GM06990 (cell line): ENCODE measurements at regions not wholly inside any gene's neighbourhood (a gene's known extent, or its start where the extent isn't known, plus 50 kb on each side); places are given as distances from the start of the nearest gene placed in this dataset.

Experiments
- DNase-seq: peaks from one replicate; pipeline ENCODE4 v3.0.0-alpha.2; 2011; ENCODE audit not compliant: insufficient read length; ENCODE audit errors: extremely low read depth
- H3K27me3 ChIP-seq: replicated peaks from 2 replicates; pipeline ENCODE4 v1.6.0; 2011; ENCODE audit warnings: low read length; ENCODE audit not compliant: control insufficient read depth, insufficient read depth
- H3K36me3 ChIP-seq: 2 replicates; pipeline ENCODE4 v1.5.1; 2011; ENCODE audit warnings: low read length; ENCODE audit not compliant: control insufficient read depth, insufficient read depth
- H3K4me3 ChIP-seq: replicated peaks from 2 replicates; pipeline ENCODE4 v1.5.1; 2011; ENCODE audit warnings: low read depth, mild to moderate bottlenecking, control low read depth, low read length
- CTCF ChIP-seq: IDR thresholded peaks from 2 replicates; pipeline ENCODE4 v1.5.1; 2011; ENCODE audit warnings: low read length, control low read depth, mild to moderate bottlenecking, inconsistent platforms; ENCODE audit not compliant: insufficient read depth, poor library complexity, severe bottlenecking

- DNase-seq = no peak
- no peak for TF ChIP-seq CTCF
- no peaks in the 10 kb centered on the region for H3K36me3 ChIP-seq
- H3K27me3 ChIP-seq = no peaks in the 10 kb centered on the region
- no peak overlapping the region for H3K4me3 ChIP-seq
These were observed 309.9 kb downstream of the DUSP10 start for GRCh38 chr1:221431961-221432360.

- Histone ChIP-seq H3K36me3 (no peaks in the 10 kb centered on the region), H3K27me3 (no peaks in the 10 kb centered on the region), H3K4me3 (no peak overlapping the region)
- peak; percentile 80 for TF ChIP-seq CTCF
- no peak for DNase-seq
These were observed 306.4 kb downstream of the DUSP10 start for GRCh38 chr1:221435504-221435904.

- H3K27me3 ChIP-seq = no peaks in the 10 kb centered on the region
- H3K36me3 ChIP-seq = no peaks in the 10 kb centered on the region
- H3K4me3 ChIP-seq = no peak overlapping the region
- TF ChIP-seq CTCF = no peak
- no peak for DNase-seq
These were observed 304.7 kb downstream of the DUSP10 start for GRCh38 chr1:221437171-221437570.

- DNase-seq = no peak
These were observed 304.0 kb downstream of the DUSP10 start for GRCh38 chr1:221437926-221438325.

GRCh38 chr1:221439008-221439746, 302.7 kb downstream of the DUSP10 start:
- no peak overlapping the region for H3K4me3 ChIP-seq
- DNase-seq = peak; percentile 26
- H3K36me3 ChIP-seq = no peaks in the 10 kb centered on the region
- no peaks in the 10 kb centered on the region for H3K27me3 ChIP-seq
- TF ChIP-seq CTCF = no peak

More at GRCh38 chr1:221437926-221438325, 304.0 kb downstream of the DUSP10 start:
- H3K36me3 ChIP-seq = no peaks in the 10 kb centered on the region
- H3K4me3 ChIP-seq = no peak overlapping the region
- no peaks in the 10 kb centered on the region for H3K27me3 ChIP-seq
- no peak for TF ChIP-seq CTCF
